ENCODE measurements at regions not wholly inside any gene's neighbourhood (a gene's known extent, or its start where the extent isn't known, plus 50 kb on each side); places are given as distances from the start of the nearest gene placed in this dataset.

- H3K36me3 ChIP-seq (ENCODE audit: insufficient read depth, low read length) = no peaks in the 10 kb centered on the region
- FAIRE-seq = no peak
- H4K20me1 ChIP-seq (ENCODE audit: insufficient read depth, low read length) = no peaks in the 10 kb centered on the region
- H3K4me3 Mint-ChIP-seq (ENCODE audit: unreplicated experiment) = no peak overlapping the region
- peaks cover 7% of the 10 kb centered on the region for H3K27me3 Mint-ChIP-seq (ENCODE audit: low read depth, unreplicated experiment)
- H3K27ac ChIP-seq (ENCODE audit: low read depth, low read length) = no peak overlapping the region
- no peak overlapping the region for H2AFZ ChIP-seq (ENCODE audit: low read depth, low read length)
- no peak overlapping the region for H3K4me3 ChIP-seq (ENCODE audit: insufficient read depth, low read depth, low read length)
- H3K27me3 ChIP-seq (ENCODE audit: insufficient read depth, low read length) = no peaks in the 10 kb centered on the region
- H3K9me3 ChIP-seq (ENCODE audit: insufficient read depth, low read depth, low read length) = no peaks in the 10 kb centered on the region
- no peak overlapping the region for H3K4me2 ChIP-seq (ENCODE audit: low read length)
- H3K9ac ChIP-seq (ENCODE audit: low read length) = no peak overlapping the region
- TF ChIP-seq CTCF (IDR thresholded peaks at IDR 0.05; ENCODE audit: insufficient read depth, low read depth, low read length) = no peak
- no peak for TF ChIP-seq EZH2 (IDR thresholded peaks at IDR 0.05; ENCODE audit: insufficient read depth, low read length)
- peaks cover 4% of the 10 kb centered on the region for H3K9me3 Mint-ChIP-seq (ENCODE audit: unreplicated experiment)
- H3K27ac Mint-ChIP-seq (ENCODE audit: unreplicated experiment) = no peak overlapping the region
- no peaks in the 10 kb centered on the region for H3K79me2 ChIP-seq (ENCODE audit: insufficient read depth, low read length)
- H3K36me3 Mint-ChIP-seq (ENCODE audit: low read depth, unreplicated experiment) = no peaks in the 10 kb centered on the region
- H3K4me1 ChIP-seq (ENCODE audit: insufficient read depth, low read length) = no peaks in the 10 kb centered on the region
- no peak for DNase-seq (ENCODE audit: low read depth)
- no peaks in the 10 kb centered on the region for H3K4me1 Mint-ChIP-seq (ENCODE audit: low read depth, unreplicated experiment)
Measured at GRCh38 chr2:6645004-6645403, 220.7 kb downstream of the CMPK2 start.

- H3K4me2 ChIP-seq (ENCODE audit: low read length) = no peak overlapping the region
- DNase-seq (ENCODE audit: low read depth) (no peak), FAIRE-seq (no peak)
- no peaks in the 10 kb centered on the region for H3K79me2 ChIP-seq (ENCODE audit: insufficient read depth, low read length)
- no peaks in the 10 kb centered on the region for H3K36me3 ChIP-seq (ENCODE audit: insufficient read depth, low read length)
- no peak overlapping the region for H2AFZ ChIP-seq (ENCODE audit: low read depth, low read length)
- peaks cover 5% of the 10 kb centered on the region for H3K9me3 Mint-ChIP-seq (ENCODE audit: unreplicated experiment)
- TF ChIP-seq CTCF (IDR thresholded peaks at IDR 0.05; ENCODE audit: insufficient read depth, low read depth, low read length) = no peak
- no peak for TF ChIP-seq EZH2 (IDR thresholded peaks at IDR 0.05; ENCODE audit: insufficient read depth, low read length)
- H3K36me3 Mint-ChIP-seq (ENCODE audit: low read depth, unreplicated experiment) = no peaks in the 10 kb centered on the region
- H3K4me1 Mint-ChIP-seq (ENCODE audit: low read depth, unreplicated experiment) = no peaks in the 10 kb centered on the region
- H4K20me1 ChIP-seq (ENCODE audit: insufficient read depth, low read length) = no peaks in the 10 kb centered on the region
- no peak overlapping the region for H3K4me3 Mint-ChIP-seq (ENCODE audit: unreplicated experiment)
- no peak overlapping the region for H3K27ac Mint-ChIP-seq (ENCODE audit: unreplicated experiment)
- no peak overlapping the region for H3K4me3 ChIP-seq (ENCODE audit: insufficient read depth, low read depth, low read length)
- no peaks in the 10 kb centered on the region for H3K9me3 ChIP-seq (ENCODE audit: insufficient read depth, low read depth, low read length)
- no peaks in the 10 kb centered on the region for H3K27me3 ChIP-seq (ENCODE audit: insufficient read depth, low read length)
- no peak overlapping the region for H3K27ac ChIP-seq (ENCODE audit: low read depth, low read length)
- no peaks in the 10 kb centered on the region for H3K4me1 ChIP-seq (ENCODE audit: insufficient read depth, low read length)
- no peak overlapping the region for H3K9ac ChIP-seq (ENCODE audit: low read length)
- H3K27me3 Mint-ChIP-seq (ENCODE audit: low read depth, unreplicated experiment) = peaks cover 7% of the 10 kb centered on the region
Measured at GRCh38 chr2:6645672-6646071, 220.0 kb downstream of the CMPK2 start.

- no peaks in the 10 kb centered on the region for H3K79me2 ChIP-seq (ENCODE audit: insufficient read depth, low read length)
- DNase-seq (ENCODE audit: low read depth) = no peak
- H3K9ac ChIP-seq (ENCODE audit: low read length) = no peak overlapping the region
- Mint-ChIP-seq H3K4me1 (ENCODE audit: low read depth, unreplicated experiment) (no peaks in the 10 kb centered on the region), H3K4me3 (ENCODE audit: unreplicated experiment) (no peak overlapping the region), H3K27me3 (ENCODE audit: low read depth, unreplicated experiment) (peaks cover 7% of the 10 kb centered on the region), H3K36me3 (ENCODE audit: low read depth, unreplicated experiment) (no peaks in the 10 kb centered on the region), H3K9me3 (ENCODE audit: unreplicated experiment) (peaks cover 7% of the 10 kb centered on the region), H3K27ac (ENCODE audit: unreplicated experiment) (no peak overlapping the region)
- no peaks in the 10 kb centered on the region for H4K20me1 ChIP-seq (ENCODE audit: insufficient read depth, low read length)
- no peaks in the 10 kb centered on the region for H3K36me3 ChIP-seq (ENCODE audit: insufficient read depth, low read length)
- no peaks in the 10 kb centered on the region for H3K9me3 ChIP-seq (ENCODE audit: insufficient read depth, low read depth, low read length)
- TF ChIP-seq CTCF (IDR thresholded peaks at IDR 0.05; ENCODE audit: insufficient read depth, low read depth, low read length) = no peak
- no peak for TF ChIP-seq EZH2 (IDR thresholded peaks at IDR 0.05; ENCODE audit: insufficient read depth, low read length)
- no peak overlapping the region for H2AFZ ChIP-seq (ENCODE audit: low read depth, low read length)
- no peak overlapping the region for H3K4me2 ChIP-seq (ENCODE audit: low read length)
- H3K4me3 ChIP-seq (ENCODE audit: insufficient read depth, low read depth, low read length) = no peak overlapping the region
- FAIRE-seq = no peak
- no peaks in the 10 kb centered on the region for H3K4me1 ChIP-seq (ENCODE audit: insufficient read depth, low read length)
- no peaks in the 10 kb centered on the region for H3K27me3 ChIP-seq (ENCODE audit: insufficient read depth, low read length)
- H3K27ac ChIP-seq (ENCODE audit: low read depth, low read length) = no peak overlapping the region
Measured at GRCh38 chr2:6647046-6647445, 218.7 kb downstream of the CMPK2 start.
